ENCODE measurements at regions not wholly inside any gene's neighbourhood (a gene's known extent, or its start where the extent isn't known, plus 50 kb on each side); places are given as distances from the start of the nearest gene placed in this dataset.

- Histone ChIP-seq H3K27me3 (ENCODE audit: low read depth, low read length) (no peaks in the 10 kb centered on the region), H3K4me2 (ENCODE audit: low read length) (no peak overlapping the region), H3K27ac (ENCODE audit: low read length) (no peak overlapping the region), H3K4me1 (ENCODE audit: low read length) (no peaks in the 10 kb centered on the region), H3K79me2 (ENCODE audit: low read length) (no peaks in the 10 kb centered on the region), H3K9ac (ENCODE audit: low read length) (no peak overlapping the region), H3K4me3 (ENCODE audit: low read length) (no peak overlapping the region), H4K20me1 (ENCODE audit: insufficient read depth, low read length) (no peaks in the 10 kb centered on the region), H3K36me3 (replicated peaks; ENCODE audit: low read depth, low read length) (no peaks in the 10 kb centered on the region), H3K9me3 (ENCODE audit: insufficient read depth, low read length) (no peaks in the 10 kb centered on the region), H2AFZ (ENCODE audit: low read depth, low read length) (no peak overlapping the region)
- TF ChIP-seq CTCF (IDR thresholded peaks at IDR 0.05; ENCODE audit: low read depth, low read length), result no peak
- TF ChIP-seq EZH2phosphoT487 (IDR thresholded peaks at IDR 0.05; ENCODE audit: low read depth), result no peak
Observed at GRCh38 chr14:44616204-44616603, 109.1 kb upstream of the FSCB start.

- no peaks in the 10 kb centered on the region for H4K20me1 ChIP-seq (ENCODE audit: insufficient read depth, low read length)
- H3K4me3 ChIP-seq (ENCODE audit: low read length), result no peak overlapping the region
- no peaks in the 10 kb centered on the region for H3K9me3 ChIP-seq (ENCODE audit: insufficient read depth, low read length)
- H3K9ac ChIP-seq (ENCODE audit: low read length), result no peak overlapping the region
- no peak overlapping the region for H2AFZ ChIP-seq (ENCODE audit: low read depth, low read length)
- H3K27me3 ChIP-seq (ENCODE audit: low read depth, low read length), result no peaks in the 10 kb centered on the region
- no peaks in the 10 kb centered on the region for H3K79me2 ChIP-seq (ENCODE audit: low read length)
- TF ChIP-seq EZH2phosphoT487 (IDR thresholded peaks at IDR 0.05; ENCODE audit: low read depth) (no peak), CTCF (IDR thresholded peaks at IDR 0.05; ENCODE audit: low read depth, low read length) (no peak)
- no peak overlapping the region for H3K27ac ChIP-seq (ENCODE audit: low read length)
- no peaks in the 10 kb centered on the region for H3K4me1 ChIP-seq (ENCODE audit: low read length)
- H3K4me2 ChIP-seq (ENCODE audit: low read length), result no peak overlapping the region
- no peaks in the 10 kb centered on the region for H3K36me3 ChIP-seq (replicated peaks; ENCODE audit: low read depth, low read length)
Observed at GRCh38 chr14:44613061-44613712, 106.1 kb upstream of the FSCB start.

GRCh38 chr14:44612002-44612401 is 104.9 kb upstream of the FSCB start:
- no peak overlapping the region for H3K4me3 ChIP-seq (ENCODE audit: low read length)
- H3K27ac ChIP-seq (ENCODE audit: low read length), result no peak overlapping the region
- no peaks in the 10 kb centered on the region for H3K4me1 ChIP-seq (ENCODE audit: low read length)
- H3K9ac ChIP-seq (ENCODE audit: low read length), result no peak overlapping the region
- no peak overlapping the region for H2AFZ ChIP-seq (ENCODE audit: low read depth, low read length)
- H3K79me2 ChIP-seq (ENCODE audit: low read length), result no peaks in the 10 kb centered on the region
- H3K4me2 ChIP-seq (ENCODE audit: low read length), result no peak overlapping the region
- no peaks in the 10 kb centered on the region for H3K9me3 ChIP-seq (ENCODE audit: insufficient read depth, low read length)
- no peaks in the 10 kb centered on the region for H4K20me1 ChIP-seq (ENCODE audit: insufficient read depth, low read length)
- no peaks in the 10 kb centered on the region for H3K27me3 ChIP-seq (ENCODE audit: low read depth, low read length)
- H3K36me3 ChIP-seq (replicated peaks; ENCODE audit: low read depth, low read length), result no peaks in the 10 kb centered on the region
- no peak for TF ChIP-seq EZH2phosphoT487 (IDR thresholded peaks at IDR 0.05; ENCODE audit: low read depth)

- no peak overlapping the region for H3K9ac ChIP-seq (ENCODE audit: low read length)
- no peak overlapping the region for H3K27ac ChIP-seq (ENCODE audit: low read length)
- no peak overlapping the region for H2AFZ ChIP-seq (ENCODE audit: low read depth, low read length)
Observed at GRCh38 chr14:44609876-44610510, 102.9 kb upstream of the FSCB start.

More at GRCh38 chr14:44609876-44610510, 102.9 kb upstream of the FSCB start:
- Histone ChIP-seq H3K36me3 (replicated peaks; ENCODE audit: low read depth, low read length) (no peaks in the 10 kb centered on the region), H3K79me2 (ENCODE audit: low read length) (no peaks in the 10 kb centered on the region), H3K9me3 (ENCODE audit: insufficient read depth, low read length) (no peaks in the 10 kb centered on the region), H3K4me3 (ENCODE audit: low read length) (no peak overlapping the region), H3K27me3 (ENCODE audit: low read depth, low read length) (no peaks in the 10 kb centered on the region), H3K4me1 (ENCODE audit: low read length) (no peaks in the 10 kb centered on the region), H4K20me1 (ENCODE audit: insufficient read depth, low read length) (no peaks in the 10 kb centered on the region), H3K4me2 (ENCODE audit: low read length) (no peak overlapping the region)
- TF ChIP-seq EZH2phosphoT487 (IDR thresholded peaks at IDR 0.05; ENCODE audit: low read depth) (no peak), CTCF (IDR thresholded peaks at IDR 0.05; ENCODE audit: low read depth, low read length) (no peak)
